Adrenal gland (tissue), 5 donors: ENCODE measurements at regions not wholly inside any gene's neighbourhood (a gene's known extent, or its start where the extent isn't known, plus 50 kb on each side); places are given as distances from the start of the nearest gene placed in this dataset.

Source experiments
- CTCF ChIP-seq, 6 experiments: fragments of 450-650 bp in 4 of 6; fragments of 200-600 bp in 2 of 6; sonication (generic) in 1 of 6; IDR thresholded peaks; 1 replicate in 5 of 6; 2 replicates in 1 of 6; pipeline versions ENCODE4 v1.5.1 to v1.8.0; 2016 to 2021; ENCODE audit warnings: antibody characterized with exemption in 6 of 6, mild to moderate bottlenecking in 2 of 6, moderate library complexity in 1 of 6
- POLR2A ChIP-seq, 2 donors: fragments of 450-650 bp; IDR thresholded peaks; one replicate each; pipeline ENCODE4 v1.6.1; 2017; ENCODE audit warnings: antibody characterized with exemption in 2 of 2, mild to moderate bottlenecking in 2 of 2, moderate library complexity in 1 of 2
- donor health status: DM: no; HTN: no; CAD: no.

DNA sequence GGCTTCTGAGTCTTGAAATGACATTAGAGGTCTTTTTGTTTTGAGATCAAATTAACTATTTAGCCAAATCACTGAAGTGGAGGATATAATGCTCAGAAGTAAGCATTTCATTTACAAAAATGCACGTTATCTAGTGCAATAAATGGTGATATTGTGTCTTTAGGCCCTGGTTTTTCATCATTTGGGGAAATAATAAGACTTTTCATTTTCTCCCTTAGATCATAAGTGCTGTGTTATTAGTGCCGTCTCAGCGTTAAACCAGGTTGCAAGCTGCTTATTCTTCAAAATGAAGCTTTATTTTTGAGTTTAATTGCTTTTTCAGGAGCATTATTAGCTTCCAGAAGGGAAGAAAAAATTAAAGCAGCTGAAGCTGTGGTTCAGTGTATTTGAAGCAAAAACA lies 1416.8 kb upstream of the GOT2 start:
- TF ChIP-seq CTCF (IDR thresholded peaks at IDR 0.05) = no peak
- no peak for TF ChIP-seq POLR2A (IDR thresholded peaks at IDR 0.05)
